ENCODE measurements at regions not wholly inside any gene's neighbourhood (a gene's known extent, or its start where the extent isn't known, plus 50 kb on each side); places are given as distances from the start of the nearest gene placed in this dataset.
A peak's percentile ranks its signal among the peaks of the same experiment; 100 is the strongest.

DNA sequence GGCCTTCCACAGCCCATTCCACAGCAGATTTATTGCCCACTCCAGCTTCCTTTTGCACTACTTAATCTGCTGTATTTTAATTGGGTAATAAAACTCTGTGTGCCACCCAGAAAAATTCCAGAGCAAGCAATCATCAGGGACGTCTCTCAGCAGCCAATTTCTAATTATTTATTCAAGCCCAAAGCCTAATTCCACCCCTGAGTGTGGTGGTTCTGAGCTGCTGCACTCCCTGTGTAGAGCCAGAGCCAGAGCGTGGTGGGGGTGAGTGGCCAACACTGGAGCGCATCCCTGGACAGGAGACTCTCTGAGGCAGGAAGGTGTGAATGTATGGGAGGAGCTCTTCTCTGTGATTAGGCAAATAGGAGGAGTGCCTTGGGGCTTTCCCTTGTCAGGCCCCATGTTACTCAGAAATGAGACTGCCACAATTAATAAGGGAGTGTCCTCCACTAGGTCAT lies 66.1 kb downstream of the CD24 start:
- DNase-seq, result no peak

DNA sequence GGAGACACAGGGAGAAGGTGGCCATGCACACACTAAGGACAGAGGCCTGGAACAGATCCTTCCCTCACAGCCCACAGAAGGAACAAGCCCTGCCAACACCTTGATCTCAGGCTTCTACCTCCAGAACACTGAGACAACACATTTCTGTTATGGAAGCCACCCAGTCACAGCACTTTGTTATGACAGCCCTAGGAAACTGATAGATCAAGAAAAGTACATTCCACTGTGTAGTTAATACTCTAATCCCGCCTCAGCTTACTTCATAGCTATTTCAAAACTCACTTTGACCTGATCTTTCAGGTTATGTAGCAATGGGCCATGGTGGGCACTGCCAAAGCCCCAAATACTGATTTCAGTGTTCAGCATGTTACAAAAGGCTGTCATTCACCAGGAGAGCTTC lies 66.8 kb downstream of the CD24 start:
- DNase-seq, result no peak

More for the DNA sequence above, 66.1 kb downstream of the CD24 start:
- Histone ChIP-seq H3K4me3 (ENCODE audit: low read depth, low read length) (no peak overlapping the region), H3K9me3 (no peaks in the 10 kb centered on the region), H3K4me1 (no peaks in the 10 kb centered on the region; the same call in 1 of the 2 replicates), H3K27me3 (no peaks in the 10 kb centered on the region), H3K36me3 (no peaks in the 10 kb centered on the region)
- TF ChIP-seq, protein P1, sequence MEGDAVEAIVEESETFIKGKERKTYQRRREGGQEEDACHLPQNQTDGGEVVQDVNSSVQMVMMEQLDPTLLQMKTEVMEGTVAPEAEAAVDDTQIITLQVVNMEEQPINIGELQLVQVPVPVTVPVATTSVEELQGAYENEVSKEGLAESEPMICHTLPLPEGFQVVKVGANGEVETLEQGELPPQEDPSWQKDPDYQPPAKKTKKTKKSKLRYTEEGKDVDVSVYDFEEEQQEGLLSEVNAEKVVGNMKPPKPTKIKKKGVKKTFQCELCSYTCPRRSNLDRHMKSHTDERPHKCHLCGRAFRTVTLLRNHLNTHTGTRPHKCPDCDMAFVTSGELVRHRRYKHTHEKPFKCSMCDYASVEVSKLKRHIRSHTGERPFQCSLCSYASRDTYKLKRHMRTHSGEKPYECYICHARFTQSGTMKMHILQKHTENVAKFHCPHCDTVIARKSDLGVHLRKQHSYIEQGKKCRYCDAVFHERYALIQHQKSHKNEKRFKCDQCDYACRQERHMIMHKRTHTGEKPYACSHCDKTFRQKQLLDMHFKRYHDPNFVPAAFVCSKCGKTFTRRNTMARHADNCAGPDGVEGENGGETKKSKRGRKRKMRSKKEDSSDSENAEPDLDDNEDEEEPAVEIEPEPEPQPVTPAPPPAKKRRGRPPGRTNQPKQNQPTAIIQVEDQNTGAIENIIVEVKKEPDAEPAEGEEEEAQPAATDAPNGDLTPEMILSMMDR (IDR thresholded peaks at IDR 0.05; ENCODE audit: low read depth, low read length), result no peak

DNA sequence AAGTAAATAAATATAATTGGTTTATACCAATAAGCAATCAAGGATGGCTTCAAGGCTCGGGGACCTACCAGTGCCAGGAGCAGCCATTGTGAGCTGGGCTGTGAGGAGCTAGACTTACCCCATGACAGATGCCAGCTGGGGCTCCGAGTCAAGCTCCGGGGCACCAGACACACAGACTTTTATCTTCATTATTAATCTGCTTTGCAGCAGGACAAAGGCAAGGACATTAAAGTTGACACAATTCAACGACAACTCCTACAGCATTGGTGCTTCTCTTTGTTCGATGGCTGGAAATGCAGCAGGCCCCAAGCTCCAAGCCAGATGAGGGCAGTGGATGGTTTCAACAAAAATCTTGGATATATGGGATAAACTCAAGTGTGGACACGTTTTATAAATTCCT lies 68.3 kb downstream of the CD24 start:
- Histone ChIP-seq H3K36me3 (no peaks in the 10 kb centered on the region), H3K27me3 (no peaks in the 10 kb centered on the region), H3K4me3 (ENCODE audit: low read depth, low read length) (no peak overlapping the region), H3K9me3 (no peaks in the 10 kb centered on the region), H3K4me1 (no peaks in the 10 kb centered on the region; the same call in 1 of the 2 replicates)
- DNase-seq, result peak; percentile 48
- TF ChIP-seq, protein P1 (IDR thresholded peaks at IDR 0.05; ENCODE audit: low read depth, low read length), result no peak

More for the DNA sequence above, 66.8 kb downstream of the CD24 start:
- no peak overlapping the region for H3K4me3 ChIP-seq (ENCODE audit: low read depth, low read length)
- no peaks in the 10 kb centered on the region; the same call in 1 of the 2 replicates for H3K4me1 ChIP-seq
- no peaks in the 10 kb centered on the region for H3K9me3 ChIP-seq
- H3K36me3 ChIP-seq, result no peaks in the 10 kb centered on the region
- TF ChIP-seq, protein P1 (IDR thresholded peaks at IDR 0.05; ENCODE audit: low read depth, low read length), result no peak
- no peaks in the 10 kb centered on the region for H3K27me3 ChIP-seq

DNA sequence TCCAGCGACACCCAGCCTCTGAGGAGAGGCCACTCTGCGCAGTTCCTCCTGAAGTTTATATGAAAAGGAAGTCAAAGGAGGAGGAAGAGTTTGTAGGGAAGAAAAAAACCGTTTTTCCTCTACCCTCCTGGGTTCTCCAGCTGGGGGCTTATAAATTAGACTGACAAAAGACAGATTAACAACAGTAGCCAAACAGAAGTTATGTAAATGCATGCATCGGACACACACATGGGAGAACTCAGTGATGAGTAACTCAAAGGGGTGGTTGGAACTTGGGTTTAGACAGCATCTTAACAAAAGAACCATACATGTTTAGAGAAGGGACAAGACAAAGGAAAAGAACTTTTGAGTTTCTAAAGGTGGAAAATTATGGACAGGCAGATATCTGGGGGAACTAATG lies 71.2 kb downstream of the CD24 start:
- no peaks in the 10 kb centered on the region for H3K27me3 ChIP-seq
- TF ChIP-seq, protein P1 (IDR thresholded peaks at IDR 0.05; ENCODE audit: low read depth, low read length), result no peak
- no peaks in the 10 kb centered on the region for H3K9me3 ChIP-seq
- no peak for DNase-seq
- H3K4me3 ChIP-seq (ENCODE audit: low read depth, low read length), result no peak overlapping the region
- H3K36me3 ChIP-seq, result no peaks in the 10 kb centered on the region
- no peaks in the 10 kb centered on the region; the same call in 1 of the 2 replicates for H3K4me1 ChIP-seq

DNA sequence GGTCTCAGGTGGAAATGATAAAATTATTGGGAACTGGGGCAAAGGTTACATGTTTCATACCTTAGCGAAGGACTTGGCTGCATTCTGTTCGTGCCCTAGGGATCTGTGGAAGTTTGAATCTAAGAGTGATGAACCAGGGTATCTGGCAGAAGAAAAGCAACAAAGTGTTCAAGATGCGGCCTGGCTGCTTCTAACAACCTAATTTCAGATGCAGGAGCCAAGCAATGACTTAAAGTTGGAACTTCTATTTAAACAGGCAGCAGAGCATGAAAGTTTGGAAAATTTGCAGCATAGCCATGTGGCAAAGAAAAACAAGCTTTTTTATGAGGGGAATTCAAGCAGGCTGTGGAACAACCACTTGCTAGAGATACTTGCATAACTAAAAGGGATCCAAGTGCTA lies 73.5 kb downstream of the CD24 start:
- no peaks in the 10 kb centered on the region for H3K9me3 ChIP-seq
- H3K4me1 ChIP-seq, result no peaks in the 10 kb centered on the region
- H3K27me3 ChIP-seq, result no peaks in the 10 kb centered on the region
- TF ChIP-seq, protein P1 (IDR thresholded peaks at IDR 0.05; ENCODE audit: low read depth, low read length), result no peak
- no peaks in the 10 kb centered on the region for H3K36me3 ChIP-seq
- H3K4me3 ChIP-seq (ENCODE audit: low read depth, low read length), result no peak overlapping the region
- DNase-seq, result no peak

DNA sequence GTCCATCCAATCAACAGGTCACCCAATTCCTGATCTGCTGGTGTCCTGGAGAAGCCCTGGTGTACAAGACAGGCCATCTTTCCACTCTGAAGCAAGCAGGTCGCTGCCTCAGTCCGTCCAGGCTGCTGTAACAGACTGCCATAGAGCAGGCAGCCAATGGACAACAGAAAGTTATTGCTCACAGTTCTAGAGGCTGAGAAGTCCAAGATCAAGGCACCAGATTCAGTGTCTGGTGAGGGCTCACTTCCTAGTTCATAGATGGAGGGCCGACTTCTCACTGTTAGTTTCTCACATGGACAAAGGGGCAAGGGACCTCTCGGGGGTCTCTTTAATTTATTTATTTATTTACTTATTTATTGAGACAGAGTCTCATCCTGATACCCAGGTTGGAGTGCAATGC lies 74.8 kb downstream of the CD24 start:
- no peaks in the 10 kb centered on the region for H3K9me3 ChIP-seq
- H3K36me3 ChIP-seq, result no peaks in the 10 kb centered on the region
- DNase-seq, result no peak
- no peak overlapping the region for H3K4me3 ChIP-seq (ENCODE audit: low read depth, low read length)
- H3K27me3 ChIP-seq, result no peaks in the 10 kb centered on the region
- H3K4me1 ChIP-seq, result no peaks in the 10 kb centered on the region
- TF ChIP-seq, protein P1 (IDR thresholded peaks at IDR 0.05; ENCODE audit: low read depth, low read length), result no peak

Data from BE2C (cell line).